Right forelimb (tissue), 1 donor: ENCODE measurements at regions not wholly inside any gene's neighbourhood (a gene's known extent, or its start where the extent isn't known, plus 50 kb on each side); places are given as distances from the start of the nearest gene placed in this dataset.

Experiments
- DNase-seq: peaks from one replicate; pipeline ENCODE4 v3.0.0-alpha.2; 2018

DNA sequence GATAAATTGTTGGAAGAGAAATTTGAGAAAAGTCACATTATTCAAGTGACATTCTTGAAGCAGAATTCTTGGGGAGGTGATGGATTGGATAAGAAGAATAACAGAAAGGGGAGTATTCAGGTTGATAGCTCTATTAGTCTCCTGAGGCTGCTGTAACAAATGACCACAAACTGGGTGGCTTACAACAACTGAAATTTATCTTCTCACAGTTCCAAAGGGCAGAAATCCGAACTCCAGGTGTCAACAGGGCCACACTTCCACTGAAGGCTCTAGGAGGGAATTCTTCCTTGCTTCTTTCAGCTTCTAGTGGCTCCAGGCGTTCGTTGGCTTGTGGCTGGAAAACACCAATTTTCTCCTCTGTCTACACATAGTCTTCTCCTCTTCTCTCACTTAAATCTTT, 99.8 kb downstream of the TES start:
- DNase-seq = no peak

DNA sequence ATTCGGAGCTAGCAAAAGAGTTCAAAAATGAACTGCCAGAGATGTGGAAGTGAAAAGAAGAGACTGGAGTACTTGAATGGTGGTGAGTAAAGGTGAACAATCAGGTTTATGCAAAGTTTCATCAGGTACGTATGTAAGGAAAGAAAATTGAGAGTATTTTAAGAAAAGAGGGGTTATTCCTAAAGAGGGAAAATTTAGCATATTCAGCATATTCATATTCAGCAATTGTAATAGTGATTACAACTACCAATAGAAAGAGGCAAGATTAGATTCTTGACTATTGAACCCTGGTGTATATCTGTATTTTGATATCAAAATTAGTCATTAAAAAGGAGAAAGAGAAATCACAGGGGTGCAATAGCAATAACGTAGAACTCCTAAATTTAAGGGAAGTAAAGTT, 100.9 kb downstream of the TES start:
- no peak for DNase-seq

DNA sequence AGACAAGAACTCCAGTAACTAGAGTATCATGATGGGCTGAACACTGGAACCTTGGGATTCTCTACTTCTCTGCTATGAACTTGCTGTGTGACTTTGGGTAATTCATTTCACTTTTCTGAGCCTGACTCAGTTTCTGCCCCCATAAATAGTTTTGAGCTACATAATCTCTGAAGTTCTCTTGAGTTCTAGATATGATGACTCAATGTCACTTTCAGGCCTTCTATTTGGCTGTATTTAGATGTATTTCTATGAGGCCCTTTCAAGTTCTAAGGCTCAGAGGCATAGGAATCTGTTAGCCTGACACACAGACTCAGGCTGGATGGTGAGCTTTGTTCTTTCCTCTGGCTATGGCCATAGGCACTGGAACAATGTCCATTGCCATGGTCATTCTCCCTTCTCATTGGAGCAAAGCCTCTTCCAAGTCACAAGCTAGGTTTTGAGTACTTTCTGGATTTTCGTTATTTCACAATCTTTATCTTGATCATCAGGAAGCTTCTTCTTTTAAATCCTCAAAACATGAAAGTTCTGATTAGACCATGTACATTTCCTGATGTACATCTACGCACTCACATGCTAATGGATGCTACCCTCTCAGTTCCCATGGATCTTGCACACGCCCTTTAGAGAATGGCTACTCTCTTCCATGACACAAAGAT, 101.6 kb downstream of the TES start:
- no peak for DNase-seq

DNA sequence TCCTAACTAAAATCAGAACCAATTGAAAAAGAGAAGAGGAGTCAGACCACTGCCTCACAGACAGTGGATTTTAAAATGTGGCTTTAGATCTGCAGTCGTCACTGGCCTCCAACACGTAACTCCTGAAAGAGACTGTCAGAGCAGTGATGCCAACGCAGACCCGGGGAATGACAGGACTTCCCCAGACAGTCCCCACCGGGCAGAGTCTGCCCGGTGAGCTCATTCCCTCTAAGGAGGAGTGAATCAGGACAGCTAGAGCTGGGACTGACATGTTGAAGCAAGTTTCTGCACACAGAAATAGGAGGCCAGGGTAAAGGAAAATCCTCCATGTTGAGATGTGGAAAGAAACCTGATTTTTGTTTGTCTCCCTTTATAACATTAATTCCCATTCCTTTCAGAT, 105.0 kb downstream of the TES start:
- no peak for DNase-seq

DNA sequence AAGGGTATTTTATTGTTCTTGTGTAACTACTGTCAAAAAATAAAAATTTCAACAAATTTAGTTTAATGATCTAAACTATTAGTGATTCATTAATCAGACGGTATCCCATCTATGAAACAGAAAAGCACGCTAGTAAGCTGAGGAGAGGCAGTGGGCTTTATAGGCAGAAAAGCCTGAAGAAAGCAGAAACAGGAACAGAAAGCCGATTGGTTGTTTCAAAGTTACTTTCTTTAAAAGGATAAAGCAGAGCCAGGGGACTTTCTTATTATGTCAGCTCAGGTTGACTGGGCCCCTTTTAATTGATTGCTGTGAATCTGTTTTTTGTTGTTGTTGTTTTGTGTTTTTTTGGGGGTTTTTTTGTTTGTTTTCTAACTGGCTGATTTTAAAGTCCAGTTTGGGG, 105.5 kb downstream of the TES start:
- DNase-seq = no peak

DNA sequence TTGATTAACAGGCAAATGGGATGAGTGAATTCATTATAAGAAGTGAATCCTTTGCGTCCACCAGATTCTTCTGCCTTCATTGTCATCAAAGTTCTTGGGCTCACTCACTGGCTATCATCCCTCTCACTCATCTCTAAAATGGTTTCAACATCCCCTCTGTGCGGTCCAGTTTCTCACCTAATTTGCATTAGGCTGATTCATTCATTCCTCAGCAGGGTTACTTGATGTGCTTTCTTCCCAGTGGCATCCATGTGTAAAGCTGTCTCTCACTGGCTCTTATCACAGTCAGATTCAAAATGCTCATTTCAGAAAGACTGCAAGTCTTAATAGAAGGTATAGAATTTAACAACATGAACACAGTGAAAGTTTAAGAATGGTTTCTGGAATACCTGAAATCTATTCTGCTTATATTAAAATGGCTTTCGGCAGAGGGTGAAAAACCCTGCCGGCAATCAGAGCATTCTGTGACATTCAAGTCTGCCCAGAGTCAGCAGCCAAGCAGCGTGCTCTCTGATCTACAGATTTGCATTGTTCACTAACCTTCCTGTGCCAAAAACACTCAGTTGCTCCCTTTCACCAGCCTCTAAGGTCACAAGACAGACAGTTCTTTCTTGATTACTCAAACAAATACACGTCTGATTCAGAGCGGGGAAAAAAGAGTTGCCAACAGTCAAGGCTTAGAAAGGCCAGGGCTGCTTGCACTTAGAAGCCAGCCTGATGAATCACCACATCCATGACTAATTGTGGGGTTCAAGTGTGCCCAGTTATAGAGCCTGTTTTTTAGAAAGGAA, 106.7 kb downstream of the TES start:
- DNase-seq = no peak

DNA sequence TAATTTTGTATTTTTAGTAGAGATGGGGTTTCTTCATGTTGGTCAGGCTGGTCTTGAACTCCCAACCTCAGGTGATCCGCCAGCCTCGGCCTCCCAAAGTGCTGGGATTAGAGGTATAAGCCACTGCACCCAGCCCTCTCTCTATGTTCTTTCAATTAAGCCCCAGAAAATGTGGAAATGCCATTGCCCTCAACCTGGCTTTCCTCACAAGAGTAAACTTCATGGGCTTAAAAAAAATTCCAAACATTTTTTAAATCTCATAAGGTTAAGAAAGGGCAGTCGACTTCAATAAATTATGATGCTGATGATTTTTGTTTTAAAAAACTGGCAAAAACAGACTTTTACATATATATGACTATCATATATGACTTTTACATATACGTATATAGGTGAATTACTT, 107.6 kb downstream of the TES start:
- DNase-seq = no peak

DNA sequence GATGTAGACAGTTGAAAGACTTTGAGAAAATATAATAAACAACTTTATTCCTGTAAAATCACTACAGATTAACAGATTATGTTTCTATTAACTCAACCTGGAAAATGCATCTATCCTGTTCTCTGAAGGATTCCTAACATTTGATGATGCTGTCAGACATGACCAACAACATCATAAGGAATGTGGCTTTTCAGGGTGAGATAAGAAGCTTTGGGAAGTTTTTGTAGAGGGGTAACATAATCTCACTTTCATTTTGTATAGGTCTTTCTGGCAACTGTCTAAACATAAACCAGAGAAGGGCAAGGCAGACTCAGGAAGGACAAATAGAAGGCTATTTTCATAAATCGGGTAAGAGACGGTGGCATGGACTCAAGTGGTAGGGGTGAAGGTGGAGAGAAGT, 112.2 kb downstream of the TES start:
- DNase-seq = no peak

DNA sequence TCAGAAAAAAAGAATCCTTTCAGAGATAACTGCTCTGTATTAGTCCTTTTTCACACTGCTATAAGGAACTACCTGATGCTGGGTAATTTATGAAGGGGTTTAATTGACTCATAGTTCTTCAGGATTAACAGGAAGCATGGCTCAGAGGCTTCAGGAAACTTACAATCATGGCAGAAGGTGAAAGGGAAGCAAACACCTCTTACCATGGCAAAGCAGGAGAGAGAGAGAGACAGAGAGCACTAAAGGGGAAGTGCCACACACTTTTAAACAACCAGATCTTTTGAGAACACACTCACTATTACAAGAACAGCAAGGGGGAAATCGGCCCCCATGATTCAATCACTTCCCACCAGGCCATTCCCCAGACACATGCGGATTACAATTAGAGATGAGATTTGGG, 114.2 kb downstream of the TES start:
- DNase-seq = no peak

DNA sequence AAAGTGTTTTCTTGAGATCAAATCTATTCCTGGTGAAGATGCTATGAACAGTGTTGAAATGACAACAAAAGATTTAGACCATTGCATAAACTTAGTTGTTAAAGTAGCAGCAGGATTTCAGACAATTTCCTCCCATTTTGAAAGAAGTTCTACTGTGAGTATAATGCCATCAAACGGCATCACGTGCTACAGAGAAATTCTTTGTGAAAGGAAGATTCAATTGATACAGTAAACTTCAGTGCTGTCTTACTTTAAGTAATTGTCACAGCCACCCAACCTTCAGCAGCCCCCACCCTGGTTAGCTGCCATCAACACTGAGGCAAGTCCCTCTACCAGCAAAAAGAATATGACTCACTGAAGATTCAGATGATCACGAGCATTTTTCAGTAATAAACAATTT, 115.2 kb downstream of the TES start:
- no peak for DNase-seq

DNA sequence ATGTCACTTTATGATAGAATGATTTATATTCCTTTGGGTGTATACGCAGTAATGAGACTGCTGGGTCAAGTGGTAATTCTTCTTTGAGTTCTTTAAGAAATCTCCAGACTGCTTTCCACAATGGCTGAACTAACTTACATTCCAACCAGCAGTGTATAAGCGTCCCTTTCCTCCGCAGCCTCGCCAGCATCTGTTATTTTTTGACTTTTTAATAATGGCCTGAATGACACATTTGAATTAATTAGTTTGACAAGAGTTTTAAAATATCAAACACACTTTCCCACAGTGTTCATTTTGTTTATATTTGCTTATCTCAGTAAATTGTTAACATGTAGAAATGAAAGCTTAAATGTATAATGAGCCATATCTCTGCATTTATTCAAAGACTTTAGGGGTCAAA, 116.8 kb downstream of the TES start:
- DNase-seq = no peak

DNA sequence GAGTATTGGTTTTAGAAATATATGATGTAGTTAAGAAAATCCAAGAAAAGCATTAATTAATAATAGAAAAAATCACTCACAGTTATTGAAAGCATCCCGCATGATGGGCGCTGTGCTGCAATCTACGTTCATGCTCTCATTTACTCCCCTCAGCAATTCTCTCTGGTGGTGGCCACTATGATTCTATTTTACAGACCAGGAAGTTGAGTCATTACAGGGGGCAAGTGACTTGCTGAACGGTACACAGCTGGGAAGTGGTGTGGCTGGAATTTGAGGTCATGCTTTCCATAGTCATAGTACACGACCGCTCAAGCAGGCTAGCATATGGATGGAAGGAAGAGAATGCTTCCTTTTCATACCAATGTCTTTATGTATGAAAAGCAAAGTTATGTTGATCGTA, 117.4 kb downstream of the TES start:
- no peak for DNase-seq

DNA sequence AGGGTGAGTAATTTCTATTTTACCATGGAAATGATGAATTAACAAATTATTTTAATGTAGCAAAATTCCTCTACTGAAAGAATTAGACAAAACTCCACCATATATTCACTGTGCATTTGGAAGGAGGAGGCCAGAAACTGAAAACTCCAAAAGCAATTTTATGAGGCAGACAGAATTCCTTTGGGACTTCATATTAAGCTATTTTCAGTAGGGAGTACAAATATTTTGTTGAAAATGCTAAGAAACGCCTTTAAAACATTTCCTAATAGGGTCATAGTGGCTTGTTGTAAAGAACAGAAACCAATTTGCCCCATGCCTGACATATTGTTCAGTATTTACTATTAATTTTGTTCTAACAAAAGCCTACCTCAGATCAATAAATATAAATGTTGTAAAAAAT, 117.8 kb downstream of the TES start:
- DNase-seq = no peak

DNA sequence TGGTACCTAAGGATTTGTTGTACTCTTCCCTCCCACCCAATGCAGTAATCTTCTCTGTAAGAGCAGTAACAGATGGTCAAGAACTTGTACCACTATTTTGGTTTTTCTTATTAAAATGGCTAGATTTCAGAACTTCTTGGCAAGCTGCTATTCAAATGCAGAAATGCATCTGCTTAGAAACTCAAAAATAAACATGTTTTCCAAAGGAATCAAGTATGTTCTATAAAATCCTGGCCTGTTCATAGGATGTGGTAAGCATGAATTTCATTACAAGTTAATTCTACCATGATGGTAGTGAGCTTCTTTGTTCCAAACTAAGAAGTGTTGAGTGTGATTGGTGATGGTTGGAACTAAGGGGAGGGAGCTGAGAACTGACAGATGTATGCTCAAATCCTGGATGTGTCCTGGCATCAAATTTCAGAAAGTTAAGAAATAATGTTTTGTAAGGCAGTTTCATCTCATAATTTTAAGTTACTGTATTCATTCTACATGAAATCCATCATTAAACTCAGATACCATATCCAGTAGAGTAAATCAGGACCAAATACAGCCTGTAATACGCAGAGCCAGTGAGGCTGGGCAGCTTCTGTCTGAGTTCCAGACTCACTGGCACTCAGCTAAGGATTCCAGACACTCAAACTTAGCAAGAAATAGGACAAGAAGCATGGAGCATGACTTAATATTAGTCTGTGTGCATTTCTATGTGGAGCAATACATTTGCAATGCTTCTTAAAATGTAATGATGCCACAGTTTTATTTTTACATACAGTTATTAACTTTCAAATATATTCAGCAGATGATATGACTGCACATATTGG, 119.6 kb downstream of the TES start:
- DNase-seq = no peak

DNA sequence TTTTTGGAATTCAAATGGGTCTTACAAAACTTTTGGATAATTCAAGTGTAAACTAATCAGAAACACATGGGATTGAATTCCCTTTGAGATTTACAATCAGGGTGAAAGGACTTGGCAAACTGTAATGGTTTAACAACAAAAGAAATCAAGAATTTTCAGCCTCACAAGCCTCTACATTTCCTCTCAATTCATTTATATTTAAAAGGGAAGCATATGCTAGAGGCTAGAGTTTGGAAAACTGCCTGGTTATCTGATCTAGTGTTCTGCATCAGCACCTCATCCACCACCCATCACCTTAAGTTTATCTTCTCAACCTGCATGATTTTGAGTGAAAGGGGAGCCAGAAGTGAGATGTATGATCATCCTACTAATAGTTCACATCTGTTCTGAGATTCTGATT, 120.7 kb downstream of the TES start:
- no peak for DNase-seq

DNA sequence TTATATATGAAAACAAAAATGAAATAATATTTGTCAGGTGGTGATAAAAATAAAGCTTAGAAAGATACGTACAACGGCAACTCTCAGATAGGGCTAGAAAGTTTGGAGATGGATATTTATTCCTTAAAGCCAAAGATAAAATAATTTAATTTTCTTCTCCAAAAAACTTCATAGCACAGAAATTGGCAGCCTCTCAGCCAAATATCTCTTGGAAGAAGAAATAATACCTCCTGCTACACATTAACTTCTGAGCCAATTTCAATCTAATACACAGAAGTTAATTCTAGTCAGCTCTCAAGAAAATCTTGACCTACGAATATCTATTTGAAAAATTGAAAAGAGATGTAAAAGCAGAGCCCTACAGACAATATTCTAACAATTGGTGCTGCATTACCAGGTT, 122.4 kb downstream of the TES start:
- no peak for DNase-seq

DNA sequence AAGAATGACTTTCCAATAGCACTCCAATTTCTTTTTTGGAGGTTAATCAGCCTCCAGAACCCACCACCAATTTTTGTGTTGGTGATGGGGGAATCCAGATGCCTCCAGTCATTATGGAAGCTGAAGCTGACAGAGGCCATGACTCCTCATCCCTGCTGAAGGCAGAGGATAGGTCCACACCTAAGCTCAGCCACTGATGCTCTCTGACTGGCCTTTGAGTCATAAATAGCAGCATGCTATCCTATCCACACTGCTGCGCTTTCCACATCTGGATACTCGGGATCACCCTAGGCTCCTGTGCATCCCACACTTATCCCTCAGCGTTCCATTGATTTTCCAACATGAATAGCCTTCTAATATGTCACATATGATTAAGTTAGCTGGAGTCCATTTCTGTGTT, 124.2 kb downstream of the TES start:
- DNase-seq = no peak

DNA sequence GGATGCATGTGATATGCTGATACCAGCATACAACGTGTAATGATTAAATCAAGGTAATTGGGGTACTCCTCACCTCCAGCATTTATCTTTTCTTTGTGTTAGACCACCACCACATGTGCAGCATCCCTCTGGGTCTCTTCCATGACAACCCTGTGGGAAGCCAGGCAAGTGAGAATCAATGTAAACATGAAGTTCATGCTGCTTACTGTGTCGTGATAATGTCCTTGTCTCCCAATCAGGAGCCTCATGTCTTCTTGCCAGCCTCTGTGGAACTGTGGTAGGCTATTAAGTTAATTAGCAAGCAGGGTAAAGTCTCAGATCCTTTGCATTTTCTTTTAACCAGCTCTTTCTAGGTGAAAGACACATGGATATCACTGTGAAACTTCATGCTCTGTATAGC, 126.7 kb downstream of the TES start:
- no peak for DNase-seq

DNA sequence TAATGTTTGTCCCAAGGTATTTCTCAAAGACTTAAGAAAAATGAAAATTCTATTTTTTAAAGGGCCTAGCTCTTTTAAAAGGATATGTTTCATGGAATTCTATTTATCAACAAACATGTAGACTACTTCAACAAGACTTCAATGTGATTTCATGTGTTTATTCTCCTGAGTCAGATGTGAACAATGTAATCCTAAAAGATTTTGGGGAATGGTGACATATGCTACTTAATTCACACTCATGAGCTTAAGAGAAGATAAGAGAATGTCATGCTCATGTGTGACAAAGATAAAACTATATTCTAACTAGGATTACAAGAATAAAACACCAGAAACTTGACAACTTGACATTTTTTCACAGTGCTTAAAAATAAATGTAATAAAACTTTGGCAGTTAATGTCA, 127.5 kb downstream of the TES start:
- DNase-seq = no peak

DNA sequence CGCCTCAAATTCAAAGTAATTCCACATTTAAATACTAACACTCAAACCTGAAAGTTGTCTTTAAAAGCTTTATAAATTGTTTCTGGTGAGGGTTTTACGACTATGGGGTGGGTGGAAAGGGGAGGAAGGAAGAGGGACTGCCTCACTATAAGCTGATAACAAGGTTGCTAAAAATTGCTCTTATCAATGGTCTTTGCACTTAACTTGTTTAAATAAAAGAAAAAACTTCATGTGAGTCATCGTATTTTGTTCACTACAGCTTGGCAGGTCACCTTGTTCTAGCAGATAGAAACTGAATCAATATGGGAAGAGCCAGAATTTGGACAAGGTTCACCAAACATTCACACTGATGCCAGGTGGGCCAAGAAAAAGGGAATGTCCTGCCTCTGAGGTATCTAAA, 129.2 kb downstream of the TES start:
- no peak for DNase-seq

DNA sequence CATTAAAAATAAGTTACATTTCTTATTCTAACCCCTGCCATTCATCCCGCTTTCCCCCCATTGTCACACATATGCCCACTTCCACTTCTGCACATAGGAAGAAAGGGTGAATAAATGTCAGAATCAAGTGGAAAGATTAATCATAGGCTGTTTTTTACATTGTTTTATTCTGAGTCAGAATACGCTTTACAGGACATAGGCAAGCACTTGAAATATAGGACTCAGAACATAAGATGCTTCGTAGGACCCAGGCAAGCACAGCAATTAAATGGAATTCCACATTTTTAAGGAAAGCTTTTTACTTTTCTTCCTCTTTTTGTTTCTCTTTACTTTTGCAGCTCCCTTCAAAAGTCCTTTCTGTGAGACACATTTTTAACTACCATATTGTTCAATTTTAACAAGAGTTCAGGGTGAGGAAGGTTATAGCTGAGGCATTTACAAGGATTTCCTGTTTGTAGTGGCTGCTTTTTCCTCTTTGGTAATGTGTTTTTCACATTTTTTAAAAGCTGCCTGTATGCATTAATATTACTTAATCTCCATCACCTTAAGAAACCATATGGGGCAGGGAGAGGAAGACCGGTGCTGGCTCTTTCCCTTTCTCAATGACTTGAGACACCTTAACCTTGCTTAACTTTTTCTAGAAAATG, 130.0 kb downstream of the TES start:
- no peak for DNase-seq

DNA sequence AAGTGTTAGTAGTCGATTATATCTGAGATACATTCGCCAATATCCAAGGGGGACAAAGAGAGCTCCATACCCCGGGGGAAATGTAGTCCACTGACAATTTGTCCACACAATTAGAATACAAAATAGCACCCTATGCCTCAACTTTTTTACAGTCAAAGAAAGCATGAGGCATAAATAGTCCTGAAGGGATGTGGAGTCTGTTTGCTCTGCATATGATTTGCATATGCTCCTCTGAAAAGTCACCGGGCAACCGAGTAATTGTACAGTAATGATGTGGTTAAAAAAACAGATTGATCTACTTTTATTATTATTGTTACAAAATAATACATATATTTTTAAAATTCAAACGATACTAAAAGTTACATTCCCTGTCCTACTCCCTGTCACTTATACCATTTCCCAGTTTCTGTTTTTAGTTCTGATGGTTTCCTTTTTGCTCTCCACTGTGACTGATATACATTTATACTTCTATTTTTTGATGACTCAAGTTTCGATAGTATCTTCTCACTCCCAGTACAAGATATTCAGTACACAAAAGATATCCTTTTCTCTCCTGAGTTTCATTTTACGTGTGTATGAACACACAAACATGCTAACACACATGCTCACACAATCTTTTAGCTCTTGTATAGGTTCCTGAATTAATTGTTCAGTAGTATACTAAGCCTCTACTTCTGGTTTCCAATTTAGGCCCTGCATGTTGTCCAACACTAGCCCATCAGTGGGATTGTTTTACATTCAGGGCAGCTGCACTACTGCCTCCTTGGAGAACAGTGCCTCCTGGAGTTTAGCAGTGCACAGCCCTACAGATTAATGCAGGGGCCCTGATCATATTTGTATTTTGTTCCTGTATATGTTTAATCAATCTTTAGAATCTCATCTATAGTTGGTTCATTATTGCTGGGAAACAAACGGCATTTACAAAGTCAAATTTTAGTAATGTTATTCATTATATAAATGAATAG, 130.9 kb downstream of the TES start:
- DNase-seq = no peak
